Fibroblast of the aortic adventitia (primary cell): ENCODE measurements at regions not wholly inside any gene's neighbourhood (a gene's known extent, or its start where the extent isn't known, plus 50 kb on each side); places are given as distances from the start of the nearest gene placed in this dataset.

Experiments
- DNase-seq: peaks from one replicate; pipeline ENCODE4 v3.0.0-alpha.2; 2010; ENCODE audit warnings: low read depth
- H3K4me3 ChIP-seq: 2 replicates; pipeline ENCODE4 v1.5.1; 2011; ENCODE audit warnings: low read depth, mild to moderate bottlenecking, control low read depth, low read length, moderate library complexity
- TF ChIP-seq, protein P1 (sequence below): IDR thresholded peaks from 2 replicates; pipeline ENCODE4 v1.5.1; 2011; ENCODE audit warnings: mild to moderate bottlenecking, low read length, control low read depth, inconsistent platforms; ENCODE audit not compliant: insufficient read depth

DNA sequence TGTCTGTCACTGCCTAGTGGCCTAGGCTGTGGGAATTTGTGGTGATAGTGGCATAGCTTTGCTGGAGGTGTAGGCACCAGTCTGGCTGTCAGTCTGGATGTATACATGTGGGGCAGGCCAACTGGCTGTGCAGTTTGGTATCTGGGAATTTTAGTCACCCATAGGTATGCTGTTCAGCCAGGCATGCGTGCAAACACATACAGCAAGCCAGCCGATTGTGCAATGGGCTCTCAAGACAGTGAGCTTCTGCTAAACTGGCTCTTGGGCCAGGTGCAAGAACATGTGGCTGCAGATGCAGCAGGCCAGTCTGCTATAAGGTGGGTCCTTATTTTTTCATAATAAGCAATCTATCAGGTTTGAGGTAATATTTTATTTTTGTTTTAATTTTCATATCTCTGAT lies 87.1 kb upstream of the PLSCR5 start:
- no peak for DNase-seq
- H3K4me3 ChIP-seq, result no peak overlapping the region
- TF ChIP-seq, protein P1, sequence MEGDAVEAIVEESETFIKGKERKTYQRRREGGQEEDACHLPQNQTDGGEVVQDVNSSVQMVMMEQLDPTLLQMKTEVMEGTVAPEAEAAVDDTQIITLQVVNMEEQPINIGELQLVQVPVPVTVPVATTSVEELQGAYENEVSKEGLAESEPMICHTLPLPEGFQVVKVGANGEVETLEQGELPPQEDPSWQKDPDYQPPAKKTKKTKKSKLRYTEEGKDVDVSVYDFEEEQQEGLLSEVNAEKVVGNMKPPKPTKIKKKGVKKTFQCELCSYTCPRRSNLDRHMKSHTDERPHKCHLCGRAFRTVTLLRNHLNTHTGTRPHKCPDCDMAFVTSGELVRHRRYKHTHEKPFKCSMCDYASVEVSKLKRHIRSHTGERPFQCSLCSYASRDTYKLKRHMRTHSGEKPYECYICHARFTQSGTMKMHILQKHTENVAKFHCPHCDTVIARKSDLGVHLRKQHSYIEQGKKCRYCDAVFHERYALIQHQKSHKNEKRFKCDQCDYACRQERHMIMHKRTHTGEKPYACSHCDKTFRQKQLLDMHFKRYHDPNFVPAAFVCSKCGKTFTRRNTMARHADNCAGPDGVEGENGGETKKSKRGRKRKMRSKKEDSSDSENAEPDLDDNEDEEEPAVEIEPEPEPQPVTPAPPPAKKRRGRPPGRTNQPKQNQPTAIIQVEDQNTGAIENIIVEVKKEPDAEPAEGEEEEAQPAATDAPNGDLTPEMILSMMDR, result no peak

DNA sequence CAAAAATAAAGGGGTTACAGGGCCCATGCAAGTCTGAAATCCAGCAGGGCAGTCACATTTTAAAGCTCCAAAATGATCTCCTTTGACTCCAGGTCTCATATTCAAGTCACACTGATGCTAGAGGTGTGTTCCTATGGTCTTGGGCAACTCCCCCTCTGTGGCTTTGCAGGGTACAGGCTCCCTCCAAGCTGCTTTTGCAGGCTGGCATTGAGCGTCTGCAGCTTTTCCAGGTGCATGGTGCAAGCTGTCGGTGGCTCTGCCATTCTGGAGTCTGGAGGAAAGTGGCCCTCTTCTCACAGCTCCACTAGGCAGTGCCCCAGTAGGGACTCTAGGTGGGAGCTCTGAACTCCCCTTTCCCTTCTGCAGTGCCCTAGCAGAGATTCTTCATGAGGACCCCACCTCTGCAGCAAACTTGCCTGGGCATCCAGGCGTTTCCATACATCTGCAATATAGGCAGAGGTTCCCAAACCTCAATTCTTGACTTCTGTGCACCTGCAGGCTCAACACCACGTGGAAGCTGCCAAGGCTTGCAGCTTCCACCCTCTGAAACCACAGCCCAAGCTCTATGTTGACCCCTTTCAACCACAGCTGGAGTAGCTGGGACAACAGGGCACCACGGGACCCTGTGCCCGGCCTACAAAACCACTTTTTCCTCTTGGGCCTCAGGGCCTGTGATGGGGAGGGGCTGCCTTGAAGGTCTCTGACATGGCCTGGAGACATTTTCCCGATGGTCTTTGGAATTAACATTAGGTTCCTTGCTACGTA lies 80.1 kb upstream of the PLSCR5 start:
- no peak overlapping the region for H3K4me3 ChIP-seq
- DNase-seq, result no peak
- TF ChIP-seq, protein P1, result no peak

DNA sequence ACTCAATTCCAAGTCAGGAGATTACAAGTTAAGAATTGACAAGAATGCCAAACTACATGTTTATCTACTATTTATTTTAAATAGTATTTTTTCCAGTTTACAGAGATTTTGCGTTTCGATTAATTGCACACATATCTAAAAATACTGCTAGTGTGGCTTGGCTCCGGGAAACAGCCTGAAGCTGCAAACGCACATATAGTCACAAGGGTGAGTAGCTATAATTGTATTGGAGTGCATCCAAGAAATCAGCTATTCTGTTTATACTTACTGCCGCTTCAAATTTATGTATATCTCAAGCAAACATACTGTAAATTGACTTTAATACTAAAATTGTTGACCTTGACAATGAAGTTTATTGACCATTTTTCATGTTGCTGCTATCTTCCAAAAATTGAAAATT lies 77.0 kb upstream of the PLSCR5 start:
- no peak overlapping the region for H3K4me3 ChIP-seq
- peak; percentile 25 for DNase-seq
- TF ChIP-seq, protein P1, result no peak

DNA sequence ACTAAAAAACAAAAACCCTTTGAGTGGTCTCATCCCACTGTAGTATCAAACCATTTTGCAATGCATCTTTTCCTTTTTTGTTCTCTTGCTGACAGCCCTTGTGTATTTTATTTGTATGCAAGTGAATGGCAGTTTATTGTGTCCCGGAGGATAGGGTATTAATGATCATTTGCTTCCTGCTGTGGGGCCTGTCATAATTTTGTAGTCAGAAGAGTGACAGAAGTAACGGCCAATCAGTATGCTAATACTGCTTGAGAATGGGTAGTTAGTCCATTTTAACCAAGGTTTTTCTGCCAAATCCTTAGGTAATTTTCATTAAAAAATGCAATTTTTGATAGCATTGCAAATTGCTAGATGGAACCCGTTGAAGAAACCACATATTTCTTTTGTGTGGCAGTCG lies 75.5 kb upstream of the PLSCR5 start:
- no peak for DNase-seq

DNA sequence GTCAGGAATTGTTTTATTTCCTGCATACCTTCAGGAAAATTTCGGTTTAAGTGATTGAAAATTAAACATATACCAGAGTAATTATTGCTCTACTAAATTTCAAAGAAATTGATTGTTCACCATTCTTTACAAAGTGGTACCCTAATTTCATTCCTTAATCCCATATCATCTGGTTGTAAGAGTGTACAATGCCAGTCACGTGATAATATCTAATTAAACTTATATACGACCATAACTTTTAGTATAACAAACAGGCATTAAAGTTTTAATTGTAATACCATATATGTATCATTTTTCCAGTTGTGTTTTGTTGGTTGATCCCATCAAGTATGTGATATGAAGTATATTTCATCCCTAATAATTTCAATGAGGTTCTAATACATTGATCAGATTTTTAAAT lies 74.8 kb upstream of the PLSCR5 start:
- no peak overlapping the region for H3K4me3 ChIP-seq
- no peak for DNase-seq
- TF ChIP-seq, protein P1, result no peak

More for the DNA sequence above, 75.5 kb upstream of the PLSCR5 start:
- TF ChIP-seq, protein P1, result no peak
- H3K4me3 ChIP-seq, result no peak overlapping the region

DNA sequence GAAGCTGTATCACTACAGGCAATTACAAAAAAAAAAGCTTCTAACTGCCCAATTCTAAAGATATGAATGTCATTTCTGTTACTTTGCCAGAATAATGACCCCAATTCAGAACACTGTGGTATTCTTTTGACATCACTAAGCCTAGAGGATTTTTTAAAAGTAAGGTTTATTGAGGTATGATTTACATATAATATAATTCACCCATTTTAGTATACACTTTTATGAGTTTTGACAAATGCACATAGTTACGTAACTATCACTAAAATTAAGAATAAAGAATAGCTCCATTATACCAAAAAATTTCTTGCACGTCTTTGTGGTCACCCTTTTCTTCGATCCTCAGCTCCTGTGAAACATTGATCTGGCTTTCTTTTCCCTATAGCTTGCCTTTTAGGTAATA lies 74.0 kb upstream of the PLSCR5 start:
- H3K4me3 ChIP-seq, result no peak overlapping the region
- TF ChIP-seq, protein P1, result no peak
- DNase-seq, result no peak

DNA sequence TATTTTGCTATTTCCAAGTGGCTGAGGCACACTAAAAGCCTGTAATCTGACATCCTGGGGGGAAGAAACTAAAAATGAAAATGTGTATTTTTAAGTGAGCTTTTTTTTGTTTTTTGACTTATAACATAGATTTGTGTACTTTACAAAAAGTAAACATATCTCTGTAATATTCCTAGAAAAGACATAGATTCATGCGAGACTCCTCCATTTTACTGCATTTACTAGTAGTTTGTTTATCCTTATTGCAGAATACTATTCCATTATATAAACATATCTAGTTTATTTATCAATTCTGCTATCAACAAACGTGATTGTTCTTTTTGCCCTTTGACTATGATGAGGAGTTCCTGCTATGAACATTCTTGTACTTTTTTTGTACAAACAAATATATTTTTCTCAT lies 67.8 kb upstream of the PLSCR5 start:
- no peak for DNase-seq
- TF ChIP-seq, protein P1, result no peak
- H3K4me3 ChIP-seq, result no peak overlapping the region
